NCI-H524 treated with DMSO at 0.1 percent for 48 hours (cell line): ENCODE measurements at regions not wholly inside any gene's neighbourhood (a gene's known extent, or its start where the extent isn't known, plus 50 kb on each side); places are given as distances from the start of the nearest gene placed in this dataset.

Experiments used
- DNase-seq: peaks from one replicate; lab custom pipeline; 2025; lab: John Stamatoyannopoulos, UW

GRCh38 chr1:98203466-98203865 lies 282.6 kb upstream of the DPYD start:
- no peak for DNase-seq

GRCh38 chr1:98201666-98202081 lies 280.8 kb upstream of the DPYD start:
- no peak for DNase-seq

- no peak for DNase-seq
Measured at GRCh38 chr1:98197356-98197755, 276.5 kb upstream of the DPYD start.

- no peak for DNase-seq
Measured at GRCh38 chr1:98196012-98196411, 275.2 kb upstream of the DPYD start.

DNA sequence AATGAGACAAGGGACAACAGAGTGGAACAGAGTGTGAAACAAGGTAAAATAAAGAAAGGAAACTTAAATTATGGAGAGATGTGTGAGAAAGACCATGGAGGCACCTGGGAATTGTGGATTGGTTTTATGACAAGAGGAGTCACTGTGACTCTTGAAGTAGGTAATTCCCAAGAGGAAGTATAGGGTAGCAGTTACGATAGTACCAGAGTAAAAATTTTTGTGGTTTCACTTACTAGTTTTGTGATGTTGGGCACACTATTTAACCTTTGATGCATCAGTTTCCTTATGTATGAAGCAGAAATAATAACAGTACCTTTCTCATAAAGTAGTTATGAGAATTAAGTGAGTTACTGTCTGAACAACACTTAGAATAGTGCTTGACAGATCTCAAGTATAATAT lies 267.9 kb upstream of the DPYD start:
- DNase-seq: no peak

DNA sequence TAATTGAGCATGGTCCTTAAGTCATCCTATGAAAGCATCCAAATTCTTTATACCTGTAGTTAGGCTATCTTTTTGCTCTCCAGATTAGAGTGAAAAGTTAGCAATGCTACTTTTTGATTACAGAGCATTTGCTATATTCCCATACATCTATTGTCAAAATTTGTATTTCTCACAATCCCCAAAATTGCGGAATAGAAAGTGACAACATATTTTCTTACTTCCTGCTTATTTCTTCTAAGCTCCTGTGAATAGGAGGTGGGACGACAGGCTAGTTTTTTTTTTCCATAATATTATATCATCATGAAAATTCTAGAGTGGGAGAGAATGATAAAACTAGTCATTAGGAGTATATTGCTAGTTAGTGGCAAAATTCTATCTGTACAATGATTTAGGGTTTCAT lies 264.0 kb upstream of the DPYD start:
- DNase-seq: no peak

- no peak for DNase-seq
Measured at GRCh38 chr1:98181036-98181764, 260.4 kb upstream of the DPYD start.

DNA sequence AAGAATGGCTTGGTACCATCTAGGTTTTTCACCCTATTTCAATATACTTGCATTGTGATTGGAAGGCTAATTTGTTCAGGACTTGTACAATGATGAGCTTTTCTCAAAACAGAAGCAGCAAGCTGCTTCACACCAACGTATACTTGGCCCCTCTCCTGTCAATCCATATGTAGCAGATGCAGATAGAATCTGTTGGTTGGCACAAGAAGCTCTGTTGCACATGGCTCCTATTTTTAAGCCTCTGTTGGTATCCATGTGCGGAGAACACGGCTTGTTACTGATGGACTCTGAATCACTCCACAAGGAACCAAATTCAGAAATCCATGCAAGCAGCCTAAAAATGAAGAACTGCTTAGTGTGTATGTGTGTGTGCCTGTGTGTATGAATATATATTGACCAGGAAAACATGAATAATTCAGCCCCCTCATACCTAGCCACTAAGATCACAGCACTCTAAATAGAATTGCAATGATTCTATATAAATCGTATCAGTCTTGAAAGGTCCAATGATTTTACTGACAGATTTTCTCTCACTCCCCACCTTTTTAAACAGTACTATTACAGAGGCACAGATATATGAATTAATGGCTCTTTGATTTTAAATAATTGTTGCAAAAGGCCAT lies 258.4 kb upstream of the DPYD start:
- no peak for DNase-seq

DNA sequence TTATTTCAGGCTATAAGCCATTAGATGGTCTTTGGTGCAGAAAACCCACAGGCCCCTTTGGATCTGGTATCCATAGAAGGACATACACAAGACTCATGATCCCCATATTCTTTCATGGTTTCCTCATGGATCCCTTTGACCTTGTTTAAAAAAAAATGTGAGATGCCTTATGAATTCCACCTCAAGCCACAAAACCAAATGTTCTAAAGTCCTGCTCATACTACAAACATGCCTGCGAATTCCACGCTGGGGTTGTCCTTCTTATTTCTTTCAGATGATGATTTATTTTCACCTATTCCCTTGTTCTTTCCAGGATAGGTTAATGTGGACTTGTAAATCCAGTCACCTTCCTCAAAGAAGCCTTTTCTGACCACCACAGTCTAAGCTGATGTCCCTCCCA lies 256.9 kb upstream of the DPYD start:
- no peak for DNase-seq

DNA sequence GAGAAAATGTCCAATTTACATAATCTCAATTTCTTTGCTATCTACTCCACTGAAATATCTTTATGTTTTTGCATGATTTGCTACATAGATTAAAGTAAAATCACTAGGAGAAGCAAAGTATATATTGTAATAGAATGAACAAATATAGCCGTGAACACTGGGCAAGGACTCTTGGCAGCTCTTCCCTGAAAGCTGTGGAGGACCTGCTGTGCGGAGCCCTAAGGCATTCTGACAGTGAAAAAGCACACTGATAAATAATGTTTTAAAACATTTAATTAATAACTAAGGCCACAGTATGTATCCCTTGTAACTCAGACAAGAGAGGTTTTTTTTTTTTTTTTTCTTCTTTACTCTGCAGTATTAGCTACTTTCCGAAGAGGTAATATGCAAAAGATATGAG lies 256.1 kb upstream of the DPYD start:
- no peak for DNase-seq

DNA sequence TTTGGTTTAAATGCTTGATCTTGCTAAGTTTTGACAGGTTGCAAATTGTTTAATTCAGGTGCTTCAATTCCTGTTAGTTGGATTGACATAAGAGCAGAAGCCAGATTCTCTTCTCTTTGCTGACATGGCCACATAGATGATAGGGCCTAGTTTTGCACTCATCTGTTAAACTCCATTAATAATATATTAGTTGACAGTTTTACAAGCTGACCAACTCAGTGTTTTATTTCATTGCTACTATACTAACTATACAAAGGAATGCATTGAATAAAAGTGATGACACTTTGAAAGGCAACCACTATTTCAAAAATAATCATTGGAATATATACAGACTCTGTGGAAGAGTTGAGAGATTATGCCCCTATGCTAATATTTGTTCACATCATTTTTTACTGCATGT lies 255.6 kb upstream of the DPYD start:
- no peak for DNase-seq

- no peak for DNase-seq
Measured at GRCh38 chr1:98172578-98172977, 251.7 kb upstream of the DPYD start.

GRCh38 chr1:98172022-98172421 lies 251.2 kb upstream of the DPYD start:
- no peak for DNase-seq

DNA sequence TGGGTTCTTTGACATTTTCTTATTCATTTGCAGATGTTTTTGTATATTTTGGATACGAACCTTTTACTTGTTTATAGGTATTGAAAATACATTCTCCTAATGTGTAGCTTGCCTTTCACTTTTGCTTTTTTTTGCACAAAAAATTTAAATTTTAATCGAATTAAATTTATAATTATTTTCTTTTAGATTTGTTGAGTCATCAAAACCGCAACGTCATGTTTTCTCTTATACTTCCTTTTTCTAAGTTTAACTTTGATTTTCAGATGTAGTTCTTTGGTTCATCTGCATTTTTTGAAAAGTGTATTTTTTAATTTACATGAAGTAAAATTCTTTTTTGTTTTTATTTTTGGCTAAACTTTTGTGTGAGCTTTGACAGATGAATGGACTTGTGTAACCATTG lies 243.7 kb upstream of the DPYD start:
- no peak for DNase-seq

- no peak for DNase-seq
Measured at GRCh38 chr1:98157524-98158313, 236.9 kb upstream of the DPYD start.

GRCh38 chr1:98147280-98147679 lies 226.4 kb upstream of the DPYD start:
- DNase-seq: no peak

DNA sequence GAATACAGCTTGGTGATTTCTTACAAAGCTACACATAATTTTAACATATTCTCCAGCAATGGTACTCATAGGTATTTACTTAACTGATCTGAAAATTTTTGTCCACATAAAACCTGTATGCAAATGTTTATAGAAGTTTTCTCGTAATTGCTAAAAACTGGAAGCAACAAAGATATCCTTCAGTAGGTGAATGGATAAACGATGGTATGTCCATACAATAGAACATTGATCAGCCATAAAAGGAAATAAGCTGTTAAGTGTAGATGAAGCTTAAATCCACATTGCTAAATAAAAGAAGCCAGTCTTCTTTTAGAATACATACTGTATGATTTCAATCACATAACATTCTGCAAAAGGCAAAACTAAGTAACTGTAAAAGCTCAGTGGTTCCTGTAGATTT lies 224.8 kb upstream of the DPYD start:
- DNase-seq: no peak

DNA sequence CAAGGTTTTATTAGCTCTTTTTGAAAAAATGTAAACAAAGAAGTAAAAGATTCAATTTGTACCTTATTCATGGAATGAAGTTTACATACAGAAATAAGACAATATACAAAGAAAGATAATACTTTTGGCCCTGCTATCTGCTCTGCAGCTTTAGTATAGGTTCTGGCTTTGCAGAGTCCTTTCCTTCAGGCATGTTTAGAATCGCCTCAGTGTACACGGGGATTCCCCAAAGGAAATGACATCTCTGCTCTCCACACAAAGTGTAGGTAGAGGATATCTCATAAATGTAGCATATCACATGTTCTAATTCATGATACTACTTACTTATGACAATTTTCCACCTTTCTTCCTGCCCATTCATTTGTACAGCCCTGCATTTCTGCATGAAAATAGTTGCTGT lies 222.6 kb upstream of the DPYD start:
- DNase-seq: no peak

GRCh38 chr1:98133131-98133530 lies 212.3 kb upstream of the DPYD start:
- no peak for DNase-seq

GRCh38 chr1:98130408-98130807 lies 209.6 kb upstream of the DPYD start:
- no peak for DNase-seq

- no peak for DNase-seq
Measured at GRCh38 chr1:98129491-98129890, 208.7 kb upstream of the DPYD start.

GRCh38 chr1:98126740-98127139 lies 205.9 kb upstream of the DPYD start:
- DNase-seq: no peak

DNA sequence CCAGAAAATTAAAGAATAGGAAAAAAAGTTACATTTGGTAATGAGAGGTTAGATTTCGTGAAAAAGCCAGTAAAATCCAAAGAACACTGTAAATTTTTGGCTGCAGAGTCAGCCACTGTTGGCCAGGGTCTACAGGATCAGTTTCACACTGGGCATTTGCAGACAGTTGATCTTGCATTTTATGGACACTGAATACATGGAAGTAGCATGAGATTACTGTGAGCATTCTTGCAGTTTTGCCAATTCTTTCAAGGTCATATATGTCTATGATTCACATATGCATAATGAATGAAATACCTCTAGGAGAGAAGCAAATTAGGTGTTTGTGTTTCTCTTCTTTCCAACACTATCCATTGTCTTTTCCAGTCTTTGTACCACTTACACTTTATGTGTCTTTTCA lies 200.8 kb upstream of the DPYD start:
- DNase-seq: no peak
